Right renal cortex interstitium (tissue), 3 donors: ENCODE measurements at regions not wholly inside any gene's neighbourhood (a gene's known extent, or its start where the extent isn't known, plus 50 kb on each side); places are given as distances from the start of the nearest gene placed in this dataset.

ENCODE experiments used
- DNase-seq, 3 donors: peaks; one replicate each; pipeline ENCODE4 v3.0.0-alpha.2; 2013; ENCODE audit warnings: low read depth in 3 of 3, low spot score in 2 of 3

DNA sequence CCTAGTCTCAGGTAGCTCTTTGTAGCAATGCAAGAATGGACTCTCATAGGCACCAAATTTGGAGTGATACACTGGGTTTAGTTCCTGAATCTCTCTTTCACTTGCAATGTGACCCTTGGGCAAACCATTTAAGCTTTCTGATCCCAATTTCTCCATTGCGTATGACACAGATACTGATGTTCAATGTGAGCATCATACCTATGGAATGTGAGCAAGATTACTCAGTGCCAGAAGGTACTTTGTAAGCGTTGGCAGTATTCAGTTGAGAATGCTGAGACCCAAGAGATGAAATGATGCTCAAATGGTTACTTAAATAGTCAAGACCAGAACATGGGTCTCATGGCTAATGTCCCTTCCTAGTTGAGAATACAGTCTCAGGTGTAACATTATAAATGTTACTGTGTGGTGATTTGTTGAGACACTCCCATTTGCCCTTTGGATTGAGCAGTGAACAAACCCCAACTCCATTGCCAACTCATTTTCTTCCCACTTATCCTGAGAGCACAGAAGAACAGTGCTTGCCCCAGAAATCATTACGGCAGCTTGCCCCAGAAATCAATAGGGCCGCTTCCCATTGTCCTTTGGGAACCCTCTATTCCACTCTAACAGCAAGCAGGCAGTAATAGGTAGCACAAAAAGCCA is 134.1 kb downstream of the SOX9 start:
- no peak for DNase-seq

DNA sequence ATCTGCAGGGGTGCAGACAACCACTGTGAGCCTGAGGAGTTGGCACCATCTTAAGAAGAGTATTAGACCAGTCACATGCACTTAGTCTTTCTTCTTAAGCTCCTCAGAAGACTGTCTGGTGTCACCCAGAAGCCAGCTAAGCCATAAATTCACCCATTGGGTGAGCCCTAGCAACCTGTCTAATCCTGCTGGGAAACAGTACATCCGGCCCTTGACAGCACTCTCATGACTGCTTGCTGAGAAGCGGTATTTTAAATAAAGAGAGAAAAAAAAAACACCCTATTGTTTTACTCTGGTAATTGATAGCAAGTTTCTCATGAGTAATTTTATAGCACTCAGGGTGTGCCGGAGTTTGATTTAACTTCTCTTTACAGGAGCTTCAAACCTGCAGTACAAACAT is 134.7 kb downstream of the SOX9 start:
- DNase-seq: no peak

DNA sequence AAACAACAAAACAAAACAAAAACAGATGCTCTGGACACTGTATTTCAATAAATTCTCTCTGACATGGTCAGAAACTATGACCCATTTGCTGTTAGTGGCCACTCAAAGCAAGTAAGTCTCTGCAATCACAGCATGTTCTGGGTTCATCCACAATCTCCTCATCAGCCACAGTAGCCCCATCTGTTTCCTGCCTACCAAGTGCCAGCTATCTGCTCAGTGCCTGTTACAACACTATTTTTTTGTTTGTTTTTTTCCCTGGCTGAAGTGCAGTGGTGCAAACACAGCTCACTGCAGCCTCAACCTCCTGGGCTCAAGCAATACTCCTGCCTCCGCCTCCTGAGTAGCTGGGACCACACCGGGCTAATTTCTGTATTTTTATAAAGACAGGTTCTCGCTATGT is 137.9 kb downstream of the SOX9 start:
- DNase-seq: no peak

DNA sequence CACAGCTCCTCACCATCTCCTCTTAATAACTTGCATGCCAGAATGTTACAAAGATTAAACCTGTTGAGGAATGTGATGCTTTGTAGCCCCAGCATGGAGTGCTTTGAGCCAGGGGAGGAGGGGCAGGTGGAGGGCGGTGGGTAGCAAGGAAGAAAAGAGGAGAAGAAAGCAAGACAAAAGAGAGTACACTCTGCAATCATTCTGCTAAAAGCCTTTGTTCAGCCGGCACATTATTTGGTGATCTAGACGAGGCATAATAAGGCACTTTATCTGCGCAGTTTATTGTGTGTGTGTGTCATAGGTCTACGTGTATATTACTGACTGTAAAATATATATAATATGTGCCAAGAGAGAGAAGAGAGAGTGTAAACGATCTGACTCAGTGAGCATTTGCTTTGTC is 139.1 kb downstream of the SOX9 start:
- DNase-seq: no peak

DNA sequence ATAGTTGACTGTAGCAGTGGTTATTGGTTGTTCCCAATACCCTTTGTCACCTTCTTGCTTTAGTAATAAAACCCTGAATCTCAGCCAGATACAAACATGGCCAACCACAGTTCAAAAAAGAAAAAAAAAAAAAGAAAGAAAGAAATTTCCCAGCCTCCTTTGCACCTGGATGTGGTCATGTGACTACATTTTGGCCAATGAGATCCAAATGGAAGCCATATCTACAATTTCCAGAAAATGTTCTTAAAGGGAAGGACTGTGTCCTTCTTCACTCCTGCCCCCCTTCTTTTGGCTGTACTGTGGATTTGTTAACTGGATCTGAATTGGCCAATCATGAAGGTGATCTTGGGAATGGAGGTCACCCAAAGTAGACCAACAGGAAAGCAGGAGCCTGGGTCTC is 141.9 kb downstream of the SOX9 start:
- DNase-seq: no peak

DNA sequence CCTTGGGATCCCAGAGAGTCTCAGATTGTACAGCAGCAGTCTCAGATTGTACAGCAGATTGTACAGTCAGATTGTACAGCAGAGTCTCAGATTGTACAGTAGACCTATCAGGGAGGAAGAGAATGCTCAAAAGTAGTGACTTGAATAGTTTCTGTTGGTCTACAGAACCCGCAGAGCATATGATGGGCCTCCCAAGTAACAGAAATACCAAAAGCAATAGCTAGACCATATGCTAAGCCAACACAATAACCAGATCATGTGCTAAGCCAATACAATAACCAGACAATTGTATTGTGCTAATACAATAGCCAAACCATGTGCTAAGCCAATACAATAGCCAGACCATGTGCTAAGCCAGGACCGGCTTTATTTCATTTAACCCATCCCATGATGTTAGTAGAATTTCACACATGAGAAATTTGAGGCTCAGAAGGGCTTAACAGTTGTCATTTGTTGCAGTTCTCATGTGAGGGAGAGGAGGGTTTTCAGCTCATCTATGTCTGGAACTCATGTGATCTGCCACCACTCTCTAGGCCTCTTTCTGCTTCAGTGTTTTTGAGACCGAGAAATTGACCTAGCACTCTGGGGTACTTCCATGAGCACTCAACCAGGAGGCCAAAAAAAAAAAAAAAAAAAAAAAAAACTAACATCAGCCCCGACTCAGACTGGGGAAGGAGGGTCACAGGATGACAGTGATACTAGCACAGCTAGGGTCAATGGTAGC is 144.0 kb downstream of the SOX9 start:
- no peak for DNase-seq

DNA sequence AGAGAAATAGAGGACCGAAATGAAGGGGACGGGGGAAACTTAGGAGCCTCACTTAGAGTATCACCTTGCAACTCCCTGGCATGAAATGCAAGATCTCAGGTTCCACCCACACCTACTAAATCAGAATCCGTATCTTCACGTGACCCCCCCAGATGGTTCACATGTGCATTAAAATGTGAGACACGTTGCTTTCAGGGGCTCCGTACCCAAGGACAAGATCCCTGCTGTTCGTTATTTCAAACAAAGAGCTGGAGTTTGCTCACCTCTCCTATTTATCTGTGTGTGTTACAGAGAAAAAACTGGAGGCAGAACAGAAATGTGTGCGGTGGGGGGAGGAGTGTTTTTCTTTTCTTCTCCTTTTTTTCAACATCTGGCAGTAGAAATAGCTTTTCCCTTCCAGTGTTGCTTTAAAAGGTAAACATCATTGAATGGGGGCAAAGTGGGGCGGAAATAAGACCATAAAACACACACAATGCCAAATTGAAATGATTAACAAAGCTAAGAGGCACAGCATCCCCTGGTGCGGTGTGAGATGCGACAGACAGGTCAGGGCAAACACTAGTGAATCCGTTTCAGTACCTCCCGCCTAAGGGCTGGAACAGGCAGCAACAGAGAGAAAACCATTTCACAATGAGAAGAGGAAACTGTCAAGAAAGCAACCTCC is 145.4 kb downstream of the SOX9 start:
- DNase-seq: no peak

DNA sequence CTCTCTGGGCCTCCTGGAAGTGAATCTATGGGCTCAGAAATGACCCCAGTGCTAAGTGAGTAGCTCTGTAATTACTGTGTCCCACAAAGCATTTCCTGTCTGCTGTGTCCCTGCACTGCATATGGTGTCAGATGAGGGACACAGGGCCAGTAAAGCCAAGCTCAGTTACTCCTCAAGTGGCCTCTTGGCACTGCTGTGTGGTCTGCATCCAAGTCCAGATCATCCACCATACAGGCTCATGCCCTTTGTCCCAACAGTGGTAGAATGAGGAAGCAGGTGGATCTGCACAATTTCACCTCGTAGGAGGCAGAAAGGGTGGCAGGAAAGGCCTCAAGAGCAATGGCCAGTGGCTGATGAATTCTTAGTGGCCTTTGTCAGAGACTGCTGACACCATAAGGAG is 146.8 kb downstream of the SOX9 start:
- no peak for DNase-seq

DNA sequence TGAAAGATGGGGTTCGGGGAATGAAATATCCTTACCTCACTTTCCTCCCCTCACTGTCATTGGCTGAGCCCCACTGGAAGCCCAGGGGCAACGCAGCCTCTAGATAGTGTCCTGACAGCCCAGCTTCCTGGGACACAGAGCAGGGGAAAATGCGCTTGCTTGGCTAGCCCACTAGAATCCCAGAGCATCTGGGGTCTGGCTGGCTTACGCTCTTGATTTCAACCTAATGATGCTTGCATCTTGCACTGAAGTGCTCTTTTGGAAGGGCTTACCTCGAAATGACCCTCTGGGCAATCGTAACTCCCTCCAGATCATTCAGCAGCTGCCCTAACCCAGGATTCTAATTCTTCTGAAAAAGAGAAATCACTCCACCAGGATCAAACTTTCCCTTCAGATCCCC is 147.6 kb downstream of the SOX9 start:
- DNase-seq: no peak

DNA sequence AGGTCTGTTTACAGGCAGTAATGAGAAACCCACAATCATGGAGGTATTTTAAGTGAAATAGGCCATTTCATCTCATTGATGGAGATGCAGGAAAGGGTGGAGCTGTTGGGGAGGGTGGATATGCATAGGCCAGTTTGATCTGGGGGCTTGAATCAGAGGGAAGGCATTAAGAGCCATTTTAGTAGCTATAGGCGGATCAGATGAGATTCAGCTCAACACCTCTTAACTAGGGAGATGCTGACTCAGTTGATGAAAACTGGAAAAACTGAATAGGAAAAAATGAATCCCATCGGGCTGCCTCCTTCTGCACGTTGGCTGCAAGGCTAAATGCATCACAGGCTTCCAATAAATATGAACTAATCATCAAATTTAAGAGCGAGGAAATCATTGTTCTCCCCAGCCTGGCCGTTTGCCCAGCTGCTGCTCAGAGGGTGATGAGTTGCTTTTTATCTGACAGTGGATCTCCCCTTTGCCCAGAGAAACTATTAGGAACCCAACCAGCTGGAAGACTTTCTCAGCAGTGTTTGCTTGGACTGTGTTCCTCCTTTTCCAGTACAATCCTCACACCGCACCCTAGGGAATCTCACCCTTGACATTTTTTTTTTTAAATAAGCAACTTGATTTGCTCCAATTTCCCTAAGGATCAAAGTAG is 149.6 kb downstream of the SOX9 start:
- DNase-seq: no peak

DNA sequence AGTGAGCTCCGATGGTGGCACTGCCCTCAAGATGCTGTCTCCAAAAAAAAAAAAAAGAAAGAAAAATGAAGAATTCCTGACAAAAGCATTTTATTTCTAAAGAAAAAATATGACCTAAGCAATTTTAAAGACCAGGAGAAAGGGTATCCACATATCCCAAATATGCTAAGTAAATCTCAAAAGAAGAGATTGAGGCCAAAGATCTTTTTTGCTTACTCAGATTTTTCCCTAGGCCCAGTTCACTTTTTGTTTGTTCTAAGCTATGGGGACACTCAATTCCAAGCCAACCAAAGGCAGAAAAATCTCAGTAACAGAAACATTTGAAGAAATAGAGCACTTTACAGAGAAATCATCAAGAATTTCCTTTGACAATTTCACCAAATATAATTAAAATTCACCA is 150.8 kb downstream of the SOX9 start:
- no peak for DNase-seq

DNA sequence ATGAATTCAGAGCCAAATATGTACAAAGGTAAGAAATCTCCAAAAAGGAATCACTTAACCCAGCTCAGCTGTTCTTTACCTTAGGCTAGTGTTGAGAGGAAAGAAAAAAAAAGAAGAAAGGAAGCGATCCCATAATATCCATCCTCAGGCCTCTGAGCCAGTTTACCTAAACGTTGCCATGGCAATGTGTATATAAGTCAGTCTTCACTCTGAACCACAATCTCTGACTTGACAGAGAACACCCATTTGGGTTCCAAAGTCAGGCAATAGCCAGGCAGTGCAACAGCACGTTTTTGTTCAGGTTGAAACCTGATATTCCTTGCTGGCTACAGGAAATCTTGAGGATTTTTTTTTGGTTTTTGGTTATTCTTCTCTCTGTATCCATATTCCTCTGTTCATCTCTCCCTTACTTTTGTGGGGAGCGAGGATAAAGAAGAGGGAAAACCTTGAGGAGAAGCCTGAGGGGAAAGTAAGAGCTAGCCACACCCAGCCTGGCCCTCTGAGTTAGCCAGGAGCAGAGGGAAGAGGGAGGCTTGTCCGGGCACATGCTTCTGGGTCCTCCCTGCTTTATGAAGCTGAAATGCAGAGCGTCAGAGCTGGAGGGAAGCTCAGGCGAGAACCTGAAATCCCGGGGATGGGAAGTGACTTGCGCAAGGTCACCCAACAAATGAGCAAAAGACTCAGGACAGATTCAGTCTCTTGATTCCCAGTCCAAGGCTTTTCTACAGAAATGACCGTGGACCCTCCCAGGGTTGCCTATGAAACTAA is 152.7 kb downstream of the SOX9 start:
- DNase-seq: no peak

DNA sequence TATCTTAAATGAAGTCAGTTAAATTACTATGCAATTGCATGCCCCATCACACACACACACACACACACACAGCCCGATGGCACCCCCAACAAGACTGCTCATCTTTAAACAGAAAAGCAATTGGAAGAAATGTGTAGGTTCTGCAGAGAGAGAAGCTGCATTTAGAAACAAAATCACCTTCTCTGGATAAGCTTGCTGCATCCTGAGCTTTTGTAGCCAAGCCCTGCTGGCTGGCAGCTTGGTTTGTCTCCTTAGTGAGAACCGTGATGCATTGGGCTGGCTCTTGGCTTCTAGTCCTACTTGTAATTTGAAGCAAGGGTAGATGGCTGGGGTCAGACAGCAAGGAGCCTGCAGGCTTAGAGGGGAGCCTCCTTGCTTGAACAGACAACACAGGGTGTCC is 153.8 kb downstream of the SOX9 start:
- DNase-seq: no peak

DNA sequence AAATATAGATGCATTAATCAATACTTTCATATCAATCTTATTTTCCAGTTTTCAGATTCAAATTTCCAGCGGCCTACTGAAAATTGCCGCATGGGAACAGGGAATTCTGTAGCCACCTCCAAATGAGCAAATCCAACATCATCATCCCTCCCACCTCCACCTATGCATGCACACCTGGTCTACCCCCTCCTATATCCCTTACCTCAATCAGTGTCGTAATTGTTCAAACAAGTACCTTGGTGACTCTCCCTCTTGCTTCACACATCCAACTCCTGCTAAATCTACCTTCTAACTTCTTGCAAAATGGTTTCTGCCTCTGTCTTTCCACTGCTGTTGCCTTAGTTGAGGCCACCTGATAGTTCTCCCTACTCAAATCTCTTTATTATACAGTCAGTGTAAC is 160.1 kb downstream of the SOX9 start:
- no peak for DNase-seq

DNA sequence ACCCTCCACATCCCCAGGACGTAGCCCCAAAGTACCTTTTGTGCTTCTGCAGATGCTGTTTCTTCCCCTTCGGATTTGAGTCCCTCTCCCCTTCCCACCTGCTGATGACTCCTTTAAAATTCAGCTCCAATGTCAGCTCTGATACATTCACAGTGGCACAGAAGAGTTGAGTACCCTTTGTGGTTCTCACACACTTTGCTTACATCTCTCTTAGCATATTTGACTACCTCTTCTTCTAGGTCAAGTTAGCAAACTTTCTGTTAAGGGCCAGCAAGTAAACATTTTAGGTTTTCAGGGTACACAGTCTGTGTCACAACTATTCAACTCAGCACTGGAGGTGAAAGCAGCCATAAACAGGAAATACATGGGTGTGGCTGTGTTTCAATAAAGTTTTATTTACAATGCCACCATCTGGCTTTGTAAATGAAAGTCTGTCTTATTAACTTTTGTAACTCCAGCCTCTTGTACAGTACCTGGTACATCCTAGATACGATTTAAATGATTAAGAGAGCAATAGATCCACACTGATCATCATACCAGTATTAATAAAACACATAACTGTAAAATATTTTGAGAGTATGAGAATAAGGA is 161.7 kb downstream of the SOX9 start:
- DNase-seq: no peak

DNA sequence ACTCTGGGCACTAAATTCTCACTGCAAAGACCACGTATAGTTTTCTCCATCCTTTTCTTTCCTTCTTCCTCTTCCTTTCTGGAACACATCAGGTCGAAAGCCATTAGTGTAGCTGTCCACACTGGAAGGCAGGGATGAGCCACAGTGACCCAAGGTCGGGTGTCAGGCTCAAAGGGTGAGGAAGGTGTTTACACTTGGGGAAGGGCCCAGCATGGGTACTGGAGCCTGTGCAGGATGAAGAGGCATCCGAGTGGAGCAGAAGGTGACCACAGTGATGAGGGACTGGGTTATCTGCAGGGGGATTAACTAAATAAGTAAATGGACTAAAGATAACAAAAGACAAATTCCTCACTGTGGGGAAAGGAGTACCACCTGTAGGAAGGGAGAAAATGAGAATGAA is 164.0 kb downstream of the SOX9 start:
- no peak for DNase-seq

DNA sequence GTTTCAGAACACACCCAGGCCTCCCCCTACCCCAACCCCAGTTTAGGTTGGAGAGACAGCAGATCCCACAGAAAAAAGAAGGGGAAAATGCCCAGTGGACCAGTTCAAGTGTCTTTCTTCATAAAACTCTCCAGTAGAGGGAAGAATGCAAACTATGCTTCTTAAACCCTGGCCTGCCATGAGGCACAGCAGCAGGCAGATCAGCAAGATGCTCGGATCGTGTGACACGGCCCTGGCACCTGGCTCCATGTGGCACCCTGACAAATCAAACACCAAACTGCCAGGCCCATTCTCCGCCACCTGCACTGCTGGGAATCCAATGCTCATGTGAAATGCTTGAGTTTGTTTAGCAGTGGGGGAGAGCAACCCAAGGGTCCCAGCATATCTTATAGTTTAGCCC is 166.8 kb downstream of the SOX9 start:
- no peak for DNase-seq

DNA sequence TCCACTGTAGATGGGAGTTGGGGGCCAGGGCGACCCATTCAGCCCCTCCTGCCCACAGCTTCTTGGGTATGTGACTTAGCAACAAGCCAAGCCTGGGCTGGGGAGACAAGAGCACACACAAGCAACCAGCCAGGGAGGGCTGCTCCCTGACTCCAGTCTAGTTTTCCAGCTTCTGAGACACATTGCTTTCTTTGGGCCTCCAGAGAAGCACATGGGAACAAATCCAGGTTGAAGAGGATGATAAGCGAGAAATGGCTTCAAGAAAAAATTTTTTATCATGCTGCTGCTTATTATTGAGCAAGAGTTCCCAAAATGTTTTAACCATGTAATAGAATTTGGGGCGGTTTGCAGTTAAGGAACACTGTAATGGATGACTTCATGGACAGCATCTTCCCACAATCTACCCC is 173.7 kb downstream of the SOX9 start:
- no peak for DNase-seq

DNA sequence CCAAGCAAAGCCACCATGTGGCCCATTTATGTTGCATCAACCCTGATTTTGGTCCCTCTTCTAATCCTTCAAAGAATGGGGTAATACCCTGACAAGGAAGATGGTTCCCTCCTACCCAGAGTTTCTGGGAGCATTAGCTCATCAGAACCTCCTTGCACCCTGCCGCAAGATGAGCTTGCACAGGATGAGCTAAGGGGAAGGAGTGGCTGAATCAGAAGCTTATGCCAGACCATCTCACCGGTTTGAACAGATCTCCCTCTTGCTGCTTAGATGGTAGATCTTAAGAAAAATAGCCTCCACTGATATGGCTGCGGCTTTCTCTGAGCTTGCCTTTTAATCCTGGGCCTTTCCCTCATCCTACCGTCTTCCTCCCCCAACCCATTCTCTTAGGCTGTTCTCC is 175.1 kb downstream of the SOX9 start:
- no peak for DNase-seq

DNA sequence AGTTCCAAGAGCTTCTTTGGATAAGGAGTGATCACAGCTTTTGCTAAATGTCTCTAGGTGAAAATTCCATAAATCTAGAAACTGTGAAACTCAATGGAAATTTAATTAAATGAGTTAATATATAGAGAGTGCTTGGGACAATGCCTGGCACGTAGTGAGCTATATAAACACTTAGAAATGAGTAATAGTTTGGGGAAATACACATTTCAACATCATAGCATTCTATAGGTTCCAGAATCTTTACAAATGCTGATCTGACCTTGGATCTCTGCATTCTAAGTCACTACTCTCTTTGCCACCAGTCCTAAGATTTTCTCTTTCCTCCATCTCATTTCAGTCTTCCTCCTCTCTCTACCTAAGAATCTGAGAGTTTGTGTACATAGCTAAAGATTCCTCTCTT is 175.6 kb downstream of the SOX9 start:
- DNase-seq: no peak
